ENCODE measurements at regions not wholly inside any gene's neighbourhood (a gene's known extent, or its start where the extent isn't known, plus 50 kb on each side); places are given as distances from the start of the nearest gene placed in this dataset.

DNA sequence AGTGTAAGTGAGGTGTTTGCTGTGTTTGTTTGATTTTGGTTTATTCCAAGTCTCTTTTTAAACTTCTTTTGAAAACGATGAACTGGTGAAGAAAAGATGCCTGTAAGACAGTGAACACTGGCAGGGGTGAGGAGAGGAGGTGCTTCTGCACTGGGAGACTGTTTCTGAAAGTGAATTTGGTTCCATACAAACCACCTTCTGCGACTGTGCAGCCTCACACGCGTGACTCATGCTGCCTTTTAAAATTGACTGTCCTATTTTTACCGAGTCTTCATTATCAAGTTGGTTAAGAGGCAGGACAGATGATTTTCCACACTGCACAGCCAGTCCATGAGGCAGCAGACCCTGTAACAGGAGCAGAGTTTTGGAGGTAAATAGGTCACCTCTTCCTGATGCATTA, 340.6 kb downstream of the MTRR start:
- DNase-seq (ENCODE audit: low spot score) = no peak
- H3K27ac ChIP-seq = no peak overlapping the region
- ChIA-PET CTCF (no interaction called here), POLR2A (ENCODE audit: low non-redundant PET) (no interaction called here)
- no peak for TF ChIP-seq CTCF (conservative IDR thresholded peaks at IDR 0.05; ENCODE audit: low read depth)

GRCh38 chr5:8213701-8214240, 344.8 kb downstream of the MTRR start:
- no peak overlapping the region for H3K27ac ChIP-seq
- no peak for TF ChIP-seq CTCF (conservative IDR thresholded peaks at IDR 0.05; ENCODE audit: low read depth)
- DNase-seq (ENCODE audit: low spot score) = no peak
- ChIA-PET POLR2A (ENCODE audit: low non-redundant PET) (no interaction called here), CTCF (no interaction called here)

GRCh38 chr5:8216921-8217320, 348.0 kb downstream of the MTRR start:
- ChIA-PET CTCF (no interaction called here), POLR2A (ENCODE audit: low non-redundant PET) (no interaction called here)
- no peak for TF ChIP-seq CTCF (conservative IDR thresholded peaks at IDR 0.05; ENCODE audit: low read depth)
- no peak for DNase-seq (ENCODE audit: low spot score)
- no peak overlapping the region for H3K27ac ChIP-seq

DNA sequence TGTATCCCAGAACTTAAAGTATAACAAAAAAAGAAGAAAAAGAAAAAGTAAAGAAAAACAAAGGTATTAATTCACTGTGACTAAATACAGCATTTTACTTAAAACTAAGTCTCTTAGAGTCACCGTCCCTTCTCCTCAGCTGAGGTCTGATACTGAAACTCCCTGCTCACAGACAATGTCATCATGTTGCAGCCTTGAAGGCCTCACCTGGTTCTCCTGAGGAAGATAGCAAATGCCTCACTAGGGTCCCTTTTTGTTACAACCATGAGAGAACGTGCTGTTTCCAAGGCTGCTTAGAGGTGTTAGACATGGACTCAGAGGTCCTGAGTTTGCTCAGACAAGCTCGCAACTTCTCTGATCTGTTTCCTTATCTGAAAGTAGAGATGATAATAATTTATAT, 357.2 kb downstream of the MTRR start:
- no peak overlapping the region for H3K27ac ChIP-seq
- no peak for DNase-seq (ENCODE audit: low spot score)
- ChIA-PET CTCF (no interaction called here), POLR2A (ENCODE audit: low non-redundant PET) (no interaction called here)
- no peak for TF ChIP-seq CTCF (conservative IDR thresholded peaks at IDR 0.05; ENCODE audit: low read depth)

DNA sequence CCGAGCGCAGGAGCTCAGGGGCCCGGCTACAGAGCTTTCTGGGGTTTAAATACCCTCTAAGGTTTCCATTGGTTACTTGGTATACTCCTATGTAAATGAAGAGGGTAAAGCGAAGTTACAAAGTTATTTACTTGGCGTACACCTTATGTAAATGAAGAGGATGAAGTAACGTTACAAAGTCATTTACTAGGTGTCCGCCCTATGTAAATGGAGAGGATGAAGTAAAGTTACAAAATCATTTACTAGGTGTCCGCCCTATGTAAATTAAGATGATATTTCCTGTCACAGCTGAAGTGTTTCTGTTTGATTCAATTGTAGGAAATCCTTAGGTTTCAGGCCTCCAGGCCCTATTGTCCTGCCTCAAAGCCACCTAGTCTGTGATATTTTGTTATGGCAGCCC, 358.2 kb downstream of the MTRR start:
- CTCF ChIA-PET = no interaction called here
- TF ChIP-seq CTCF (conservative IDR thresholded peaks at IDR 0.05; ENCODE audit: low read depth) = no peak
- H3K27ac ChIP-seq = no peak overlapping the region
- POLR2A ChIA-PET (ENCODE audit: low non-redundant PET) = no interaction called here
- no peak for DNase-seq (ENCODE audit: low spot score)

DNA sequence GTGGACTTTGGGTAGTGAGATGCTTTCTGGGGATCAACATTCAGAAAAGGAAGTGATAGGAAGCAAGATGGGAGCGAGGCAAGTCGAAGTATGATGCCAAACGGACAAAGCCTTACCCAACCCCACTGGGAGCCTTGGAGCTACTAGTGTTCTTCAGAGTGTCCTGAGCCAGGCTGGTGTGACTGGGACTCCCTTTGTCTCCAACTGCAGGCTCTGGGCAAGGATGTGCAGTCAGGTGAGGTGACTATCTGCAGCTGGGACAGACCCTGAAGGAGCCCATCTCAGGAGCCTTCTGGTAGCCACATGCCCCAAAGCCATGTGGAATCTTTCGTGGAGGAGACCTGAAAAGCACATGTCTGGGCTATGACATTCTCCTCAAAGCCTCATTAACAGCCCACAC, 360.6 kb downstream of the MTRR start:
- no peak for DNase-seq (ENCODE audit: low spot score)
- ChIA-PET POLR2A (ENCODE audit: low non-redundant PET) (no interaction called here), CTCF (no interaction called here)
- no peak overlapping the region for H3K27ac ChIP-seq
- TF ChIP-seq CTCF (conservative IDR thresholded peaks at IDR 0.05; ENCODE audit: low read depth) = no peak

- no peak for DNase-seq (ENCODE audit: low spot score)
- no peak for TF ChIP-seq CTCF (conservative IDR thresholded peaks at IDR 0.05; ENCODE audit: low read depth)
- H3K27ac ChIP-seq = no peak overlapping the region
- POLR2A ChIA-PET (ENCODE audit: low non-redundant PET) = no interaction called here
- CTCF ChIA-PET = no interaction called here
Measured at GRCh38 chr5:8230868-8231267, 361.9 kb downstream of the MTRR start.
